Gastroesophageal sphincter (tissue), 3 donors: ENCODE measurements at regions not wholly inside any gene's neighbourhood (a gene's known extent, or its start where the extent isn't known, plus 50 kb on each side); places are given as distances from the start of the nearest gene placed in this dataset.

Experiments used
- POLR2A ChIP-seq, 2 donors: fragments of 450-650 bp; IDR thresholded peaks; one replicate each; pipeline ENCODE4 v1.6.1; 2017; ENCODE audit warnings: antibody characterized with exemption in 2 of 2, mild to moderate bottlenecking in 2 of 2, moderate library complexity in 1 of 2
- TF ChIP-seq, protein P1 (sequence below), 4 experiments: fragments of 200-600 bp in 2 of 4; fragments of 450-650 bp in 2 of 4; sonication (generic) in 1 of 4; IDR thresholded peaks; one replicate each; pipeline ENCODE4 v1.5.1; 2017 to 2019; ENCODE audit warnings: antibody characterized with exemption in 4 of 4, mild to moderate bottlenecking in 2 of 4, moderate library complexity in 2 of 4

DNA sequence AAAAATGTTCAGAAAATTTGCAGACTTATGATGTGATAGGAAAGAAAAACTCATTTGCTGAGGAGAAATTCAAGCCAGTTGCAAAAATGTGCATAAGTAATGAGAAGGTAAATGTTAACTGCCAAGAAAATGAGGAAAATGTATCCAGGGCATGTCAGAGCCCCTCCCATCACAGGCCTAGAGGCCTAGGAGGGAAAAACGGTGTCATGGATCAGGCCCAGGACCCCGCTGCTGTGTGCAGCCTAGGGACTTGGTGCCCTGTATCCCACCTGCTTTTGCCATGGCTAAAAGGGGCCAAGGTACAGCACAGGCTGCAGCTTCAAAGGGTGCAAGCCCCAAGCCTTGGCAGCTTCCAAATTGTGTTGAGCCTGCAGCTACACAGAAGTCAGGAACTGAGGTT is 214.0 kb upstream of the ADGRL4 start:
- TF ChIP-seq, protein P1, sequence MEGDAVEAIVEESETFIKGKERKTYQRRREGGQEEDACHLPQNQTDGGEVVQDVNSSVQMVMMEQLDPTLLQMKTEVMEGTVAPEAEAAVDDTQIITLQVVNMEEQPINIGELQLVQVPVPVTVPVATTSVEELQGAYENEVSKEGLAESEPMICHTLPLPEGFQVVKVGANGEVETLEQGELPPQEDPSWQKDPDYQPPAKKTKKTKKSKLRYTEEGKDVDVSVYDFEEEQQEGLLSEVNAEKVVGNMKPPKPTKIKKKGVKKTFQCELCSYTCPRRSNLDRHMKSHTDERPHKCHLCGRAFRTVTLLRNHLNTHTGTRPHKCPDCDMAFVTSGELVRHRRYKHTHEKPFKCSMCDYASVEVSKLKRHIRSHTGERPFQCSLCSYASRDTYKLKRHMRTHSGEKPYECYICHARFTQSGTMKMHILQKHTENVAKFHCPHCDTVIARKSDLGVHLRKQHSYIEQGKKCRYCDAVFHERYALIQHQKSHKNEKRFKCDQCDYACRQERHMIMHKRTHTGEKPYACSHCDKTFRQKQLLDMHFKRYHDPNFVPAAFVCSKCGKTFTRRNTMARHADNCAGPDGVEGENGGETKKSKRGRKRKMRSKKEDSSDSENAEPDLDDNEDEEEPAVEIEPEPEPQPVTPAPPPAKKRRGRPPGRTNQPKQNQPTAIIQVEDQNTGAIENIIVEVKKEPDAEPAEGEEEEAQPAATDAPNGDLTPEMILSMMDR (IDR thresholded peaks at IDR 0.05) = no peak
- TF ChIP-seq POLR2A (IDR thresholded peaks at IDR 0.05) = no peak
